GM21825 (cell line): ENCODE measurements at regions not wholly inside any gene's neighbourhood (a gene's known extent, or its start where the extent isn't known, plus 50 kb on each side); places are given as distances from the start of the nearest gene placed in this dataset.

Experiments used
- ATAC-seq: cut with Tn5 transposase; IDR thresholded peaks from one replicate; pipeline ENCODE4 v1.9.1; 2021; ENCODE audit warnings: mild to moderate bottlenecking, moderate library complexity; ENCODE audit not compliant: unreplicated experiment

DNA sequence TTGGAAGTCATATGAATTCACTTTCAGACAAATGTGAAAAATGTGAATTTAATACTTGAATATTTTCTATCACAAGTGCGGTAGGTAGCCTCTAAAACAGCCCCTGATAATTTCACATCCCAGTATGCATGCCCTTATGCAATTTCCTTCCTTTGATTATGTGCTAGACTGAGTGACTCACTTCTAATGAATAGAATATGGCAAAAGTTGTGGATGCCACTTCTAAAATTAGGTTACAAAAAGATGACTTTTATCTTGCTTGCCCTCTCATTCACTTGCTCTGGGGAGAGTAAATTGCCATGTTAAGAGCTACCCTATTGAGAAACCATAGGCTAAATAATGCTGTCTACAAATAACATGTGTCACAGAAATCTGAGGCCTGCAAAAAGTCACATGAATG is 402.5 kb upstream of the PCDH9 start:
- ATAC-seq = no peak

- no peak for ATAC-seq
Observed at GRCh38 chr13:67630640-67631039, 400.5 kb upstream of the PCDH9 start.

GRCh38 chr13:67623630-67624029 is 393.5 kb upstream of the PCDH9 start:
- ATAC-seq = no peak

- no peak for ATAC-seq
Observed at GRCh38 chr13:67620665-67621064, 390.5 kb upstream of the PCDH9 start.

- ATAC-seq = no peak
Observed at GRCh38 chr13:67619995-67620380, 389.9 kb upstream of the PCDH9 start.

DNA sequence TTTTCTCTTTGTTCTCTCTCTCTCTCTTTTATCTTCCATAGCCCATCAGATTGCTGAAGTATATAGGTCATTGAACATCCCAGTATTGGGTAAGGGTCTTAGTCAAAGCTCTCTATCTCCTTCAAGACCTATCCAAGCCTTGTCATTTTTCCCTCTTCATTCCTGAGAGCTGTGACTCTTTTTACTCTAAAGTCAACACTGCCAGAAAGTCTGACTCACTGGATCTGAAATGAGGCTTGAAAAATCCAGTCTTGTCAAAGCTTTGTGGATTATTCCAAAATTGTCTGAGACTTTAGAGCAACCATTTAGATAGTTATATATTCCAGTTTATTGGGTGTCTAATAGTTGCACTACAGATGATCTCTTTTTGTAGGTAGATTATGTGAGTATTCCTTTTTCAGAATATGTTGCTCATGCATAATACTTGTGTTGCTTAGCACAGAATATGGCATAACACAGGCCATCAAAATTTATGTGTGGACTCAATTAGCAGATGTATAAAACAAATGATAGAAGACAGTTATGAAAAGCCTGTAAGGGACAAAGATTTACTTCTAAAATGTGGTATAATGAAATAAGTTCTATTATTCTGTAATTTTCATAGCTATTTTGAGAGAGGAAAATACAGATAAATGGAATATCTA is 389.3 kb upstream of the PCDH9 start:
- ATAC-seq = no peak

- no peak for ATAC-seq
Observed at GRCh38 chr13:67614579-67614978, 384.4 kb upstream of the PCDH9 start.

DNA sequence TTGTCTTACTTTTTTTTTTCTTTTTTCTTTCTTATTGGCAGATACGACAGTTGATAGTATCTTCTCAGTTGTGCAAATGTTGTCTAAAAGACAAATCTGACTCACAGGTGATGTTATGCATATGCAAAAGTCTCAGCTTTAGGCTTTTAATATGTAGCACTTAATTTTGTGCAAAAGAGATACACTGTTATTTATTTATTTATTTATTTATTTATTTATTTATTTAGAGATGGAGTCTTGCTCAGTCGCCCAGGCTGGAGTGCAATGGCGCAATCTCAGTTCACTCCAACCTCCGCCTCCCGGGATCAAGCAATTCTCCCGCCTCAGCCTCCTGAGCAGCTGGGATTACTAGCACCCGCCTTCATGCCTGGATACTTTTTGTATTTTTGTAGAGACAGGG is 383.9 kb upstream of the PCDH9 start:
- no peak for ATAC-seq

DNA sequence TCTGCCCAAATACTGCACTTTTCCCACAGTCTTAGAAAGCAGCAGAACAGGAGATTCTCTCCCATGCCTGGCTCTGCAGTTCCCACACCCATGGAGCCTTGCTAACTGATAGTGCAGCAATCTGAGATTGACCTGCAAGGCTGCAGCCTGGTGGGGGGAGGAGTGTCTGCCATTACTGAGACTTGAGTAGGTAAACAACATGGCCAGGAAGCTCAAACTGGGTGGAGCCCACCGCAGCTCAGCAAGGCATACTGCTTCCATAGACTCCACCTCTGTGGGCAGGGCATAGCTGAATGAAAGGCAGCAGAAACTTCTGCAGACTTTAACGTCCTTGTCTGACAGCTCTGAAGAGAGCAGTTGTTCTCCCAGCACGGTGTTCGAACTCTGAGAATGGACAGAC is 358.5 kb upstream of the PCDH9 start:
- no peak for ATAC-seq

- no peak for ATAC-seq
Observed at GRCh38 chr13:67577361-67577760, 347.2 kb upstream of the PCDH9 start.

DNA sequence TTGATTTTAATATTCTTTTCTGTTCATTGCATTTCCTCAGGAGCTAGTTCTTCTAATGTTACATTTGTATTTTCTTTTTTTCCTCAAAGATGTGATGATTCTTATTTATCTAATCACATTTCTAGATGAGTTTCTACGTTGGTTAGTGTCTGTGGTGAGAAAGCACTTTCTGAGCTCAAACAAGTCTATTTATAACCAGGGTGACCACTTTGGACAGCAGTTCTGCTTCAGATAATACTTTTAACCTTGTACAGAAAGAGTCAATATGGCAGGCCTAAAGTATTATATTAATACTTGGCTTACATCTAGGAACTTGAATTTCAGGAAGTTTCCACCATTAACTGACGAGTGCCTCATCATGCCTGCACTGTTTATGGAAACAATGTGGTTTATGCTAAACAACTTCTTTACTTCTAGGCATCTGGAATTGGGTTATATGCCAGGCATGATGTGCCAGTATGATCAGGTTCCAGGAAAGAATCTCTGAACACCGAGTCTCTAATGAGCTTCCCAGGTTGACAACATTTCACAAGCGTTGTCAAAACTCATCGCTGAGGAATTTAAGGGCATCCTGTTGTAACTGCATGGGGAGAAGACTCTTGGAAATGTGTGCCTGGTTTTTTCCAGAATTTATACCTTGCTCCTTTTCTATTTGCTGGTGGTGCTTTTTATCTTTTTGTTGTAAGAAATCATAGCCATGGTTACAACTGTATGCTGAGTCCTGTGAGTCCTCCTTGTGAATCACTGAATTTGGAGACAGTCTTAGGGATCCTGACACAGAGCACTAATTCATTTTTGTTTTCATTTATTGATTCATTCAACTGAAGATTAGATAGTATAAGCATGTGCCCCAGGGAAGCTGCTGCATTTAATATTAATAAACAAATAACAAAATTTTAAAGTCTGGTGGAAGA is 344.4 kb upstream of the PCDH9 start:
- ATAC-seq = no peak

- no peak for ATAC-seq
Observed at GRCh38 chr13:67568205-67568604, 338.1 kb upstream of the PCDH9 start.

DNA sequence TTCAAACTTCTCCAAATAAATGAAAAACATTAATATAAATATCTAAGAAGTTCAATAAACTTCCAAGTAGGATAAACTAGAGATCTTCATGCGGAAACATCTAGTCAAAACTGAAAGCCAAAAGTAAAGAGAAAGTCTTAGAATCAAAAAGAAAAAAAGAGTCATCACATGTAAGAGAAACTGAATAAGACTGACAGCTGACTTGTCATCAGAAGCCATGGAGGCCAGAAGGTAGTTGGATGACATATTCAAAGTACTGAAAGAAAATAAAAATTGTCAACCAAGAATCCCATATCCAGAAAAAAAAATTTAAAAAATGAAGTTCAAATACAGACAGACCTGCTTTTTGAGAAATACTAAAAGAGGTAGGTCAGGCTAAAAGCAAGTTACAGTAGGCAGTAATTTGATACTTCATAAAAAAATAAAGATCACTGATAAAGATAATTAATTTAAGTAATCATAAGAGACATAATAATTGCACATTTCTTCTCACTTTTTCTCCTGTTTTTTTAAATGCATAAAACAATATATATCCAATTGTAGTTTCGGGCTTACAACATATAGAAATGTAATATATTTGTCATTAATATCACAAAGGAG is 327.6 kb upstream of the PCDH9 start:
- no peak for ATAC-seq

- no peak for ATAC-seq
Observed at GRCh38 chr13:67557118-67557517, 327.0 kb upstream of the PCDH9 start.

DNA sequence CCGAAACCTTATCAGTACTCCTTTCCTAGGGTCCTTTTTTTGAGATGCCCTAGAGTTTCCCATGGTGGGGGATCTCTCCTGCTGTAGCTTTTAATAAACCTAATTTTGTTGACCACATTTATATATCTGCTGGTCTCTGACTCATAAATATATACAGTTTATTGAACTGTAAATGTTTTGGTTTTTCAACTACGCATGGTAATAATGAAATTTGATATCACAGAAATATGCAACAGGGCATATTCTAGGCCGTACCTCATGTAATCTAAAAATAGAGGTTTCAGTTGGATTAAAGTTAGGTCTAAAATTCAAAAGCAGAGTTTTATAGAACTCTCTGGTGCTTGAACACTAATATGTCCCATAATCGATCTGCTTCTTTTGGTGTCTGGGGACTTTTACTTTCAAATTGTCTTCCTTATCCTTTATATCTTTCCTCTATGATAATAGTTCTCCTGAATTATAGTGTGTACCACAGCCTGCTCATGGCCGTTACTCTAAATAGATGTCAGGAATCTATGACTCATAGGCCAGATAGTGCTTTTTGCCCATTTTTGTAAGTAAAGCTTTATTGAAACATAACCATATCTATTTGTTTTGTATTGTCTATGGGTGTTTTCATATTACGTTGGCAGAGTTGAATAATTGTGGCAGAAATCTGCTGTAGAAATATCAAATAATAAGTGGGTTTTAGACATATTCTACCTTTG is 324.8 kb upstream of the PCDH9 start:
- ATAC-seq = no peak

DNA sequence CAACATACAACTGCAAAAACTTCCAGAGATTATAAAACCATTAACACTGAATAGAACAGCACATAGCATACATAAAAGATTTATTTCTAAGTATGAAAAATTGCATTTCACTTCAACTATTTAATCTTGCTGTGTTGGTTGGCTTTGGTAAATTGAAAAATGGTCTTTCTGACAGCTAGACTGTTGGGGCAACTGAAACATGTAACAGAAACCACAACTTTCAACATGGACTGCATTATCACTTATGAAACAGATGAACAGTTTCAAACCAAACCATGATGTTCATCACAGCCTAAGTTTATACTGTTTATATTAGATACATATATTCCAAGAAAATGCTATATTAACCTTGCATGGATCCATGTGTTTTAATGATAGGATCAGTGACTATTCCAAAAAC is 324.1 kb upstream of the PCDH9 start:
- no peak for ATAC-seq

DNA sequence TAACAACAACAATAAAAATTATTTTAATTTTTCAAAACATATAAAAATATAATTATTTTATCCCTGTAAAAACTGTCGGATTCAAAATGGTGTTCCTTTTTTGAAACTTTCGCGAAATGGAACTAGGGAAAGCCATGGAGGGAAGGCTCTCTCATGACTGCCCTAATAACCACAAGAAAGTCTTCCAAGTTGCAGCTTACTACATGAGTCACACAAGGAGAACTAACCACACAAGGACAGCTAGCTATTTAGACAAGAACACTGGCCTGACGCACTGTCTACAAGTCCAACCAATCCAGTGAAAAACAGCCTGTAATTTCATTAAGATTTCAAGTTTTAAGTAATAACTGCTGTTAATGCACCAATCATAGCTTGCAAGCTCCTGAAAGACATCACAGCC is 319.2 kb upstream of the PCDH9 start:
- no peak for ATAC-seq

GRCh38 chr13:67538906-67539305 is 308.8 kb upstream of the PCDH9 start:
- ATAC-seq = no peak

GRCh38 chr13:67520886-67521285 is 290.8 kb upstream of the PCDH9 start:
- no peak for ATAC-seq

DNA sequence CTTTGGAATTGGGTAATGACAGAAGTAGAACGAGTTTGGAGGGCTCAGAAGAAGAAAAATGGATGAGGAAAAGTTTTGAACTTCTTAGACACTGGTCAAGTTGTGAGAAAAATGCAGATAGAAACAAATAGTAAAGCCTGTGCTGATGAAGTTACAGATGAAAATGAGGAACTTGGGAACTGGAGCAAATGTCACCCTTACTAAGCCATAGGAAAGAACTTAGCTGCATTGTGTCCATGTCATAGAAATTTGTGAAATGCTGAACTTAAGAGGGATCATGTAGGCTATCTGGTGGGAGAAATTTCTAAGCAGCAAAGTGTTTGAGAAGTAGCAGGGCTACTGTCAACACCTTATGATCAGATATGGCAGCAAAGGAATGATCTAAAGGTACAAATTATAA is 289.2 kb upstream of the PCDH9 start:
- no peak for ATAC-seq

DNA sequence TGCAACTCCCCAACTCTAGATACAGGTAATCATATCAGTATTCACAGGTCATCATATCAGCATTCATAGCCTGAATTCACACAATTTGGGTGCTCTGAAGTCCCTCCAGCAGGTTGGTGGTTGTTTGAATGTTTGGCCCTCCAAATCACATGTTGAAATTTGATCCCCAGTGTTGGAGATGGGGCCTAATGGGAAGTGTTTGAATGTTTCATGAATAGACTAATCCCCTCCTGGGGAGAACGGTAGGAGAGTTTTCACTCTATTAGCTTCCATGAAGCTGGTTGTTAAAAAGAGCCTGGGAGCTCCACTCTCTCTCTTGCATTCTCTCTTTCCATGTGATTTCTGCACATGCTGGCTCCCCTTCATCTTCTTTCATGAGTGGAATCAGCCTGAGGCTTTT is 288.6 kb upstream of the PCDH9 start:
- no peak for ATAC-seq
